ENCODE measurements at regions not wholly inside any gene's neighbourhood (a gene's known extent, or its start where the extent isn't known, plus 50 kb on each side); places are given as distances from the start of the nearest gene placed in this dataset.
"Not testable (repeated sequence)": the region's sequence is repeated elsewhere in the genome, so short reads cannot be mapped to it uniquely, and the experiment has no call there.

GRCh38 chr15:93340406-93340805 lies 251.4 kb upstream of the RGMA start:
- no peak for DNase-seq

- DNase-seq: no peak
Observed at GRCh38 chr15:93333796-93334195, 244.8 kb upstream of the RGMA start.

GRCh38 chr15:93333126-93333525 lies 244.1 kb upstream of the RGMA start:
- not testable (repeated sequence) for DNase-seq

GRCh38 chr15:93332168-93332553 lies 243.2 kb upstream of the RGMA start:
- DNase-seq: peak; percentile 24

- DNase-seq: peak; percentile 55
Observed at GRCh38 chr15:93331545-93332167, 242.6 kb upstream of the RGMA start.

GRCh38 chr15:93330912-93331544 lies 242.0 kb upstream of the RGMA start:
- no peak for DNase-seq

- DNase-seq: no peak
Observed at GRCh38 chr15:93327364-93327763, 238.4 kb upstream of the RGMA start.

- DNase-seq: no peak
Observed at GRCh38 chr15:93324186-93324975, 235.4 kb upstream of the RGMA start.

- no peak for DNase-seq
Observed at GRCh38 chr15:93321881-93322282, 232.9 kb upstream of the RGMA start.

- DNase-seq: no peak
Observed at GRCh38 chr15:93319121-93319814, 230.3 kb upstream of the RGMA start.

- DNase-seq: no peak
Observed at GRCh38 chr15:93317772-93318171, 228.8 kb upstream of the RGMA start.

- no peak for DNase-seq
Observed at GRCh38 chr15:93314245-93314644, 225.2 kb upstream of the RGMA start.

- DNase-seq: peak; percentile 40
Observed at GRCh38 chr15:93312891-93313486, 224.0 kb upstream of the RGMA start.

GRCh38 chr15:93311620-93312019 lies 222.6 kb upstream of the RGMA start:
- DNase-seq: no peak

- no peak for DNase-seq
Observed at GRCh38 chr15:93308026-93308690, 219.1 kb upstream of the RGMA start.

GRCh38 chr15:93307513-93307912 lies 218.5 kb upstream of the RGMA start:
- DNase-seq: no peak

- DNase-seq: no peak
Observed at GRCh38 chr15:93305306-93305705, 216.3 kb upstream of the RGMA start.

GRCh38 chr15:93302080-93302765 lies 213.2 kb upstream of the RGMA start:
- no peak for DNase-seq

GRCh38 chr15:93300796-93301195 lies 211.8 kb upstream of the RGMA start:
- DNase-seq: no peak

GRCh38 chr15:93299675-93300074 lies 210.7 kb upstream of the RGMA start:
- no peak for DNase-seq

- DNase-seq: no peak
Observed at GRCh38 chr15:93298901-93299300, 209.9 kb upstream of the RGMA start.
